ENCODE measurements at regions not wholly inside any gene's neighbourhood (a gene's known extent, or its start where the extent isn't known, plus 50 kb on each side); places are given as distances from the start of the nearest gene placed in this dataset.

- TF ChIP-seq EZH2 (IDR thresholded peaks at IDR 0.05; ENCODE audit: borderline replicate concordance, low read depth, low read length, severe bottlenecking) (no peak), CTCF (IDR thresholded peaks at IDR 0.05; ENCODE audit: borderline replicate concordance, extremely low read depth, low read length, poor library complexity, severe bottlenecking) (no peak)
Measured at GRCh38 chr3:76264496-76264895, 479.1 kb upstream of the ZNF717 start.

Data from DND-41 (cell line).